HepG2 (cell line): ENCODE measurements at regions not wholly inside any gene's neighbourhood (a gene's known extent, or its start where the extent isn't known, plus 50 kb on each side); places are given as distances from the start of the nearest gene placed in this dataset.
A peak's percentile ranks its signal among the peaks of the same experiment; 100 is the strongest.

Experiments used
- ATAC-seq: fragments of 200-7000 bp; cut with Tn5 transposase; 3 replicates; pipeline ENCODE4 v1.9.1; 2020; ENCODE audit warnings: mild to moderate bottlenecking, moderate library complexity
- BruUV-seq: library from RNA; stranded (reverse); fragments of 400-500 nt; replicated peaks from 2 replicates; lab custom pipeline; 2021; lab: Mats Ljungman, UMichigan
- CTCF ChIA-PET: fragments of 300-600 bp; formaldehyde crosslinking; extraction: SDS; loops from one replicate; lab custom pipeline; 2021; ENCODE audit warnings: low total read pairs, inconsistent platforms, low intra/inter-chr PET ratio; lab: Yijun Ruan, JAX
- POLR2A ChIA-PET: fragments of 350-600 bp; sonication (Branson Sonifier 250); formaldehyde crosslinking; loops from one replicate; lab custom pipeline; 2020; ENCODE audit warnings: antibody characterized with exemption, inconsistent platforms; lab: Yijun Ruan, JAX
- DNase-seq: peaks from one replicate; pipeline ENCODE4 v3.0.0-alpha.2; 2015; ENCODE audit warnings: low spot score
- FAIRE-seq: peaks from 3 replicates; lab custom pipeline; 2011; peaks lifted over from hg19 to GRCh38; lab: Jason Lieb, UNC
- H2AFZ ChIP-seq: one replicate; pipeline ENCODE4 v1.6.1; 2011; ENCODE audit warnings: low read length, inconsistent platforms
- H3K27ac ChIP-seq: fragments of 300-600 bp; 3 replicates; pipeline ENCODE4 v1.8.0; 2011; ENCODE audit warnings: mixed run types, mild to moderate bottlenecking, mixed read lengths, low read length, inconsistent platforms; ENCODE audit not compliant: insufficient read depth; ENCODE audit errors: extremely low read length
- H3K27me3 ChIP-seq, 2 experiments: fragments of 200-600 bp in 1 of 2; 2 replicates in 1 of 2; 3 replicates in 1 of 2; pipeline versions ENCODE4 v1.6.0 to v1.8.0; 2011; ENCODE audit warnings: low read length in 2 of 2, mild to moderate bottlenecking in 2 of 2, moderate library complexity in 2 of 2, inconsistent platforms in 1 of 2; ENCODE audit not compliant: insufficient read depth in 2 of 2, control insufficient read depth in 1 of 2
- H3K36me3 ChIP-seq, 2 experiments: fragments of 200-600 bp in 1 of 2; replicated peaks in 1 of 2; 2 replicates in 1 of 2; 3 replicates in 1 of 2; pipeline versions ENCODE4 v1.5.1 to v1.8.0; 2011; ENCODE audit warnings: low read length in 2 of 2, inconsistent platforms in 1 of 2; ENCODE audit not compliant: insufficient read depth in 2 of 2, control insufficient read depth in 1 of 2
- H3K4me1 ChIP-seq: 2 replicates; pipeline ENCODE4 v1.5.1; 2012; ENCODE audit warnings: low read length, inconsistent platforms; ENCODE audit not compliant: insufficient read depth
- H3K4me2 ChIP-seq: 2 replicates; pipeline ENCODE4 v1.6.0; 2011; ENCODE audit warnings: low read depth, low read length, inconsistent platforms
- H3K4me3 ChIP-seq, 3 experiments: fragments of 200-600 bp in 1 of 3; sonication (generic), shearing (Covaris generic) in 1 of 3; replicated peaks in 1 of 3; 2 replicates each; pipeline ENCODE4 v1.5.1; 2011 to 2016; ENCODE audit warnings: low read length in 3 of 3, inconsistent platforms in 2 of 3, low read depth in 2 of 3, mild to moderate bottlenecking in 2 of 3, control low read depth in 1 of 3, mixed read lengths in 1 of 3; ENCODE audit not compliant: insufficient read depth in 1 of 3
- H3K79me2 ChIP-seq: one replicate; pipeline ENCODE4 v1.6.1; 2011; ENCODE audit warnings: low read length, inconsistent platforms; ENCODE audit not compliant: insufficient read depth
- H3K9ac ChIP-seq: 2 replicates; pipeline ENCODE4 v1.6.0; 2011; ENCODE audit warnings: mild to moderate bottlenecking, low read depth, low read length, inconsistent platforms; ENCODE audit not compliant: insufficient read depth
- H3K9me3 ChIP-seq: 2 replicates; pipeline ENCODE4 v1.5.1; 2012; ENCODE audit warnings: mild to moderate bottlenecking, low read length
- H4K20me1 ChIP-seq: 2 replicates; pipeline ENCODE4 v1.6.0; 2011; ENCODE audit warnings: inconsistent platforms, mild to moderate bottlenecking, low read length, moderate library complexity; ENCODE audit not compliant: insufficient read depth
- AGO2 ChIP-seq: fragments of 200-400 bp; formaldehyde crosslinking; optimal IDR thresholded peaks from 2 replicates; pipeline ENCODE3; 2017; ENCODE audit warnings: mild to moderate bottlenecking, low read depth, low read length, moderate library complexity
- FOXP4 ChIP-seq: sonication (generic); formaldehyde crosslinking; IDR thresholded peaks from 2 replicates; pipeline ENCODE4 v1.4.0; 2020; ENCODE audit warnings: missing genetic modification reagents
- HNRNPLL ChIP-seq: fragments of 200-400 bp; formaldehyde crosslinking; IDR thresholded peaks from 2 replicates; pipeline ENCODE4 v1.6.1; 2017; ENCODE audit warnings: mild to moderate bottlenecking, low read depth, low read length; ENCODE audit not compliant: poor library complexity, severe bottlenecking
- MAFF ChIP-seq: IDR thresholded peaks from 2 replicates; pipeline ENCODE4 v1.6.1; 2011; ENCODE audit warnings: low read depth, low read length, improper control_type of control experiment
- MAFK ChIP-seq, 2 experiments: IDR thresholded peaks in 1 of 2; conservative IDR thresholded peaks in 1 of 2; 2 replicates each; pipeline ENCODE4 v1.6.1; 2011; ENCODE audit warnings: improper control_type of control experiment in 2 of 2, low read length in 2 of 2
- MLX ChIP-seq: IDR thresholded peaks from 2 replicates; pipeline ENCODE4 v1.6.1; 2016
- NONO ChIP-seq, 2 experiments: fragments of 450-650 bp in 1 of 2; sonication (generic) in 1 of 2; formaldehyde crosslinking in 1 of 2; IDR thresholded peaks in 1 of 2; conservative IDR thresholded peaks in 1 of 2; 2 replicates each; pipeline versions ENCODE4 v1.6.1 to v1.8.0; 2017 to 2022; ENCODE audit warnings: mild to moderate bottlenecking in 1 of 2, missing genetic modification reagents in 1 of 2, moderate library complexity in 1 of 2
- PLRG1 ChIP-seq: fragments of 450-650 bp; conservative IDR thresholded peaks from 2 replicates; pipeline ENCODE4 v1.6.1; 2016
- PLSCR1 ChIP-seq: sonication (generic); formaldehyde crosslinking; IDR thresholded peaks from 2 replicates; pipeline ENCODE4 v1.5.0; 2020; ENCODE audit warnings: missing genetic modification reagents, mild to moderate bottlenecking, borderline replicate concordance
- STAG1 ChIP-seq: sonication (generic); formaldehyde crosslinking; IDR thresholded peaks from 2 replicates; pipeline ENCODE4 v1.4.0; 2020; ENCODE audit warnings: missing genetic modification reagents
- ZNF350 ChIP-seq: sonication (generic); formaldehyde crosslinking; IDR thresholded peaks from 2 replicates; pipeline ENCODE4 v1.4.0; 2020; ENCODE audit warnings: mild to moderate bottlenecking, low read depth, missing genetic modification reagents, borderline replicate concordance
- ZNF724P ChIP-seq: sonication (generic); formaldehyde crosslinking; IDR thresholded peaks from 2 replicates; pipeline ENCODE4 v1.8.0; 2022; ENCODE audit warnings: missing genetic modification reagents, borderline replicate concordance
- WGBS: methylation state at CpG from one replicate; pipeline ENCODE4 v1.1.6; 2017; ENCODE audit warnings: low lambda C conversion rate; 5-methylcytosine and 5-hydroxymethylcytosine counted together
- in situ Hi-C: cut with HindIII; loops from 2 replicates; pipeline ENCODE4 v1.10.0; 2017; ENCODE audit warnings: low pct_unique_long_range_greater_than_20kb; ENCODE audit not compliant: extremely low pct_ligation_motif_present
- intact Hi-C: fragments of 100-400 bp; cut with micrococcal nuclease; formaldehyde crosslinking; loops from one replicate; pipeline ENCODE4 v1.10.0; 2022; ENCODE audit not compliant: unreplicated experiment

GRCh38 chr3:117699058-117699457 lies 989.5 kb downstream of the TUSC7 start:
- Histone ChIP-seq H3K4me2 (no peak overlapping the region), H3K9ac (no peak overlapping the region), H3K4me3 (no peak overlapping the region), H3K36me3 (no peaks in the 10 kb centered on the region), H3K9me3 (no peaks in the 10 kb centered on the region), H3K4me1 (no peaks in the 10 kb centered on the region)
- DNase-seq = no peak
- in situ Hi-C loops = no loop called here
- no TSS peak for BruUV-seq
- whole genome bisulfite sequencing = 2% methylated on average over 2 of the region's 2 CpGs
- ChIA-PET POLR2A (no interaction called here), CTCF (no interaction called here)
- TF ChIP-seq MAFF = peak; percentile 74; the same call in 1 of the 2 replicates
- peak; percentile 67 to 85 for TF ChIP-seq MAFK (conservative IDR thresholded peaks at IDR 0.05 in 1 of 2, IDR thresholded peaks at IDR 0.05 in 1 of 2; ENCODE audit: low read length in 2 of 2)
- no peak for TF ChIP-seq ZNF350 (CRISPR knock-in tag)
- TF ChIP-seq, all 625 proteins: peak for 2
- ATAC-seq (no peak), FAIRE-seq (no peak)
- no peaks in the 10 kb centered on the region for H3K27me3 ChIP-seq
- no peak overlapping the region for H3K27ac ChIP-seq
- intact Hi-C loops = no loop called here
- no peaks in the 10 kb centered on the region for H3K79me2 ChIP-seq
- H4K20me1 ChIP-seq = no peaks in the 10 kb centered on the region
- H2AFZ ChIP-seq = no peak overlapping the region

- H3K27ac ChIP-seq = no peak overlapping the region
- H3K9me3 ChIP-seq = no peaks in the 10 kb centered on the region
- no peak overlapping the region for H2AFZ ChIP-seq
- H3K79me2 ChIP-seq = no peaks in the 10 kb centered on the region
- no TSS peak for BruUV-seq
- H3K27me3 ChIP-seq = no peaks in the 10 kb centered on the region
- H3K36me3 ChIP-seq = no peaks in the 10 kb centered on the region
- CTCF ChIA-PET = no interaction called here
- no peak overlapping the region for H3K4me2 ChIP-seq
- H3K4me3 ChIP-seq = no peak overlapping the region
- WGBS = 3% methylated on average over 6 of the region's 6 CpGs
- no peak overlapping the region for H3K9ac ChIP-seq
- POLR2A ChIA-PET = no interaction called here
- no peak for ATAC-seq
- in situ Hi-C loops (no loop called here), intact Hi-C loops (no loop called here)
- DNase-seq = no peak
- no peaks in the 10 kb centered on the region for H4K20me1 ChIP-seq
- no peaks in the 10 kb centered on the region for H3K4me1 ChIP-seq
- FAIRE-seq = no peak
- TF ChIP-seq PLSCR1 (no peak), NONO (IDR thresholded peaks at IDR 0.05) (no peak), NONO (CRISPR knock-in tag; conservative IDR thresholded peaks at IDR 0.05) (no peak), ZNF724P (CRISPR knock-in tag) (no peak), FOXP4 (CRISPR knock-in tag) (no peak), MLX (CRISPR knock-in tag) (no peak), HNRNPLL (no peak), STAG1 (CRISPR knock-in tag) (no peak), AGO2 (no peak), PLRG1 (no peak)
Measured at GRCh38 chr3:117700573-117701360, 991.2 kb downstream of the TUSC7 start.
